ENCODE measurements at regions not wholly inside any gene's neighbourhood (a gene's known extent, or its start where the extent isn't known, plus 50 kb on each side); places are given as distances from the start of the nearest gene placed in this dataset.

- TF ChIP-seq NFIC (IDR thresholded peaks at IDR 0.05) (no peak), MAX (IDR thresholded peaks at IDR 0.05) (no peak), ZBTB7A (IDR thresholded peaks at IDR 0.05; ENCODE audit: low read depth) (no peak), EGR1 (IDR thresholded peaks at IDR 0.05) (no peak), RAD21 (IDR thresholded peaks at IDR 0.05; ENCODE audit: low read depth) (no peak), EP300 (IDR thresholded peaks at IDR 0.05; ENCODE audit: borderline replicate concordance) (no peak), CEBPB (IDR thresholded peaks at IDR 0.05) (no peak)
Measured at GRCh38 chr11:92300876-92301275, 76.3 kb downstream of the FAT3 start.
